ENCODE measurements at regions not wholly inside any gene's neighbourhood (a gene's known extent, or its start where the extent isn't known, plus 50 kb on each side); places are given as distances from the start of the nearest gene placed in this dataset.

DNA sequence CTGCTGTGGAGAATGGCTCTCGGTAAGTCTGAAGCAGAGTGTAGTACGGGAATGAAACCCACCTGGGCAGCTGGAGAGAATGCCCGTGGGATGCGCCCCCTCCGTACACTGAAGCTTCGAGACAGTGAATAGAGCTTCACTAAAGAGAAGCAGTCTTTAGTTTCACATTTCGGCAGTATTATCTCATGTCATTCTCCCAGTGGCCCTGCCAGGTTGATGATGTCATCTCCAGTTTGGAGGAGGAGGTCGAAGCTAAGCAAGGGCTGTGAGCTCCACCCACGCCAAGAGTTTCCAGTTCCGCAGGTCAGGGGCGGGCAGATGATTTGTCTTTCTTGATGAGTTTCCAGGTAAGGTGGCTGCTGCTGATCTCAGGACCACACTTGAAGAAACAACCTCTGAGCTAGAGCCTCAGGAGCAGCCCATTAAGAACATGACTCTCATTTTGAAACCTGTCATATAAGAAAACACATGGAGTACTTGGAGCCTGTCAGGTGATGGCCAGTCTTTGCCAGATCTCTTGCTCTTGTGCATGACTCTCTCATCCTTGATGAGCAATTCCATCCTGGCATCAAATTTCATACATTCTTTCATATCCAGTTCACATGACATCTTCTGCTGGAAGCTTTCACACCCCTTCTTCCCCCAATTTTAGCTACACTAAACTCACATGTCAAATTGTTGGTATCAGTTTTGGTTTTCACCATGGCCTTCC lies 475.0 kb downstream of the RNF144A start:
- DNase-seq: no peak

DNA sequence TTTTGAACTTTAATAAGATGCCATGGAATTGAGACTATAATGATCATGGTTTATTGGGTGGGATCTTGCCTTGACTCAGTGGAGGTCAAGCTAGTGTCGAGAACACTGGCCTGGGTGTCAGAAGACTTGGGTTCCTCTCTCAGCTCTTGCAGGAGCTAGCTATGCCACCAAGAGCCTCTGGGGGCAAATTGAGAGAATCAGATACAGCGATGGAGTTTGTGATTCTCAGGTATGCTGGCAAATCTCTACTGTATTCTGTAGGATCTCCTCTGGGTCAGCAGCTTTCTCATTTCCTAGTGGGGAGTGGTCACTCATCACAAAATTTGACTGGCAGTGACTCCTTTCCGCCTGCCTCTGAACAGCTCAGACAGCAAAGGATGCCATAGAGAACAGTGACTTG lies 477.0 kb downstream of the RNF144A start:
- DNase-seq: no peak

DNA sequence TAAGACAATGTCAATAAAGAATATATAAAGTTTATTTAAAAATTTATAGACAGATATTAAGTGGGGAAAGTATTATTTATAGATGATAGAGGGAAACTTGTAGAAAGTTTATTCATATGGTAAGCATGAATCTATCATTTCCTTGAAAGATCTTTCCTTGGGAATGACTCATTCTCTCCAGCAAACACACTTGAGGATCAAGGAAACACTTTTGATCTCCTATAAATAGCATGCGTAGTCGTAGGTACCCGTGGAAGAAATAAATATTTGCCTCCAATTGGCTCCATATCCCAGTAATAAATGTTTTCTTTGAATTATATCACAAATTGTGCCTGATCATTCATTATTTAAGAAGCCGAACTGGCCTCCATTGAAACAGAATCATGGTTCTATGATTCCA lies 483.4 kb downstream of the RNF144A start:
- no peak for DNase-seq

DNA sequence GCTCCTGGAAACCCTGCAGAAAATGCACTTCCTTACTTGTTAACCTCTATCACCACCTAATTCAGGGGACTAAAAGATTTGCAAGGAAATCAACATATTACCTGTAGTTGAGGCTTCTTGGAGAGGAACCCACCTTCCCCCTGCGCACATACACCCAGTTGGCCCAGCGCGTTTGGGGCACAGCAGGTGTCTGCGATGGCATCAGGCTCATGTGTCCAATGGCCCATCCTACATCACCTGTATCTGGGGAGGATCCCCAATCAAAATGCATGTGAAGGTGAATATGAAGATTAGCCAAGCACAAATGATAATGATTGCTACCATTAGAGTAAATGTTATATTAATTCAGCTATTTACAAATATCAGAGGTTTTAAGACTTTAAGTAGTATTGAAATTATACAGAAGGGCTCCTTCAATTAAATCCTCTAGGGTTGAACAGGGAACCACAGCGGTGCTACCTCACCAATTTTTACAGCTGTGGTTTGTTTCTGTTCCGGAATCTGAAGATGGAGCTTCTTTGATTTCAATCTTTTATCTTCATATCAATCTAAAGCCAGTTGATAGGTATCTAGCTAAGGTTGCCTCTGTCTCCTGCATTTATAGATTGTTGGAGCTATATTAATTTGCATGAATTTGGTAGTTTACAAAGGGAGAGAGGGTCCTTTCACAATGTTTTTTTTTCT lies 486.0 kb downstream of the RNF144A start:
- DNase-seq: no peak

DNA sequence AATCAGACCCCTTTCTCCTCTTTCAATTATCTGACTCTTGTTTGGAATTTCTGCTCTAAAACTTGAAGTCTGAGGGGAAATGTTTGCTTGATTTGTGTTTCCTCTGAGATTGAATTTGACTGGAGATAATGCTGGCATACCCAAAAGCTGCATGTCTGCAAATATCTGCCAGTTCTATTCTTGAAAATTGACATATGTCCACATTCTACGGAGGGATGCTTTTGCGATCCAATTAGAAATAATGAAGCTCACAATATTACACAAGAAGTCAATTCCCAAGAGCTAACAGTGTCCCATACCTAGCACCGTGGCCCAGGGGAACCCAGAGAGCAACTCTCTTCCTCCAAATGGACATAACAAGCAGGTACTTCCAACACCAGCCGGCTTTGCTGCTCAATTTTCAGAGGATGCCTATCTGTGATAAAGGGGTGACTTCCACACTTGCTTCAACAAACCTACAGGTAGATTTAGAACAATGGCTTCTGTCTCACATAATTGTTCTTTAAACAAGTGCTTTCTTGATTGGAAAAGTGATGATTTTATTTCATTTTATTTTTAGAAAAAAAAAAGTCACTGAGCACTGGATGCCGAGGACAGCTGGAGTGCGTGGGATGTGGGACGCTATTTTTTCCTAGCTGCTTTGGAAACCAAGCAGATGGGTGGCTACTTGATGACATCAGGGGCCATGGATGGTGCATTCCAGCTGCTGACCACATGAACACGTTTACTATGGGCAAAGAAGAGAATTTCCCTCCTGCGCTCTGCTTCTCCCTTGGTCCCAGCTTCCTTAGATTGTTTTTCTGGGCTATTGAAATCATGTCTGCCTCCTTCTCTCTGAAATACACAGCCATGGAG lies 488.9 kb downstream of the RNF144A start:
- DNase-seq: no peak

DNA sequence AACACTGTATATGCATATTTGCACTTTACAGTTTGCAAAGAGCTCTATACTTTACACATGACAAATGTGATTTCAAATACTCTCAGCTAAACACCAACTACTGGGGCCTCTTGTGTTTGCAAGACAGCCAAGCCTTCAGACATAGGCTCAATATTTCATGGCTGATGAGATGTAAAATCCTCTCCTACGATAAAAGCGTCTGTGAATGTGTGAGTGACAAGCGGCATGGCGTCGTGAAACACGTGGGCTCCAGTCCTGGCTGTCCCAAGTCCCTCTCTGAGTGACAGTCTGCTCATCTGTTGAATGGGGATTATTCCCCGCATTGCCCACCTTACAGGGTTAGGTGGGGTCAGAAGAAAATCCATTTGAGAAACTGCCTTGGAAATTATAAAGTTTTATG lies 489.8 kb downstream of the RNF144A start:
- DNase-seq: no peak

DNA sequence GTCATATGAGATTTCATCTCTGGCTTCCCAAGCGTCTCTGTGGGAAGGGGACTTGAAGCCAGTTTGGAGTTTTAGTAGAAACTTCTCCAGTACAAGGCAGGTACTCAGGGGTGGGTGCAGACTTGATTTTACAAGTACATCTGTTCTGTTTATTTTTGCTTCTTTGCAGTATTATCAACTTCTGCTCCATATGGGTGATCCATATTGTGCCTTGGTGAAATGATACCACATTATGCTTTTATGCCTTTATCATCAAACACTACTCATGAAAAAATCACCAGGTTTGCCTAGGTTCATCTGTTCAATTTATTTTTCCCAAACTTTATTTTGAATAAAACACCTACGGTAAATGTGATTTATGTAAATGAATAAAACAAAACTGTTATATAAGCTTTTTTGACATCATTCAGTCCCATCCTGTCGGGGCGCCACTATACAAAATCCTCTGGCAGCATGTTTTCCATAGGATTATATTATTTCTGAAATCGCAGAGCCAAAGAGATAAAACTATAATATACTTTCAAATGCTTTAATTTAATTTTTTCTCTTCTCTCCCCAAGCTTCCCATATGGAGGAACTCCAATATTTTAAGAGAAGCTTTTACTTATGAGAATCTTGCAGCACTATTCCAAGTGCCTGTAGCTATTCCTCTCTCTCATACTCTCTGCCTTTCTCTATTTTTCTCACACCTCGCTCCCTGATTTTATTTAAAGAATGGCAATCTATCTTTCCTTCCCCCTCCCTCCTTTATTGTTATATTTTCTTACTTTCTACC lies 490.9 kb downstream of the RNF144A start:
- DNase-seq: no peak

DNA sequence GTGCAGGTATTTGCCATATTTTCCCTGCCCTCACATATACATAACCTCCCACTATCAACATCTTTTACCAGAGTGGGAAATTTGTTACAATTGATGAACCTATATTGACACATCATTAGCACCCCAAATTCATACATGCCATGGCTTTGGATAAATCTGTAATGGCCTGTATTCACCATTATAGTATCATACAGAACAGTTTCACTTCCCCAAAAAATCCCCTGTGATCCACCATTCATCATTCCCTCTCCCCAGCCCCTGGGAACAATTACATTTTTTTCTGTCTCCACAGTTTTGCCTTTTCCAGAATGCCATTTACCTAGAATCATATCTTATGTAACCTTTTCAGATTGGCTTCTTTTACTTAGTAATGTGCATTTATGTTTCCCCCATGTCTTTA lies 494.5 kb downstream of the RNF144A start:
- DNase-seq: no peak

DNA sequence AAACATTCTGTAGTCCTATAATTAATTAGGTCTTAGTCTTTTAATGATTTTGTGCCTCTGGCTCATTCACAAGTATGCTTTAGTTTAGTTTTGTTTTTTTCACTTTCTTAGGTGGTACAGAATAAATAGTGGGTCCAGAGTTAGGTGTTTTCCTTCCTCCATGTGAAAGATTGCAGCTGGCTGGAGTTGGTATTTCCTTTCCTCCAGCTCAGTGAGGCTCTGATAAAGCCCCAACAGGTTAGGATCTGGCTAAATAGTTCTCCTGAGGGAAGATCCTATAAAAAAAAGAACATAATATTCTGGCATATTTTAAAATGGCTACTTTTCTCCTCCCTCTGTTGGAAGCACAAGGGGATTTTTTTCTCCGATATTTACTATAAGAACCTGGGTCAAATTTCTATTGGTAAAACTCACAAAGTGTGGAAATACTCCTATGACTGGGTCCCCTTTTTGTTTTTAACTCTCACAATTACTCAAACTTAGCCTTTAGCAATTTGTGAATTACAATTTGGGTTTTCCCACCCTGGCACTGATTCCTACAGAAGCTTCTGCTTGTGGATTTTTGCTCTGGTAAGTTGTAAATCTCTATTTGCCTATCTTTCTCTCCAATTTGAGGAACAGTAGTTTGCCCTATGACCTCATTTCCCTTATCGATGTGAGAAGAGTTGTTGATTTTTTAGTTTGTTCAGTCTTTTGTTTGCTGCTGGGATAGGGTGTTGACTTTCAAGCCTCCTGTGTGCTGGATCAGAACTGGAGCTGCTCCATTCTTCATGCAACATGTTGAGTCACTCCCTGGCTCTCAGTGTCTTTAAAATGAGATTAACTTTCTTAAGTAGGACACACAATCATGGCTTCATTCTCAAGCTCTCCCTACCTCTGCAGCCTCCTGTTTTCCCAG lies 500.9 kb downstream of the RNF144A start:
- DNase-seq: no peak

DNA sequence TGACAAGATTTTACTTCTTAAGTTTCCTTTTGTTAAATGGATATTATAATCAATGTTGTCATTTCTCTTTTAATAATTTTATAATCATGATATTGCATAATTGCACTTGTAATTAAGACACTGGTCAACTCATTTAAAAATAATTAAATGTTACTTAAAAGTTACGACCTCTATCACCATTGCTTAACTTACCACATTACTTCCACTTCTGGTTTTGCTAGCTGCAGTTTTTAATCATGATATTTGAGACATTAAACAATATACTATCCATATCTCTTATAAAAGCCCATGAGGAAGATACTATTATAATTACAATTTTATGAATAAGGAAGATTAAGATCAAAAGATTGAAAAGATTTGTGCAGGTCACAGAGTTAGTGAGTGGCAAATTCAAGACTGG lies 502.0 kb downstream of the RNF144A start:
- DNase-seq: no peak

DNA sequence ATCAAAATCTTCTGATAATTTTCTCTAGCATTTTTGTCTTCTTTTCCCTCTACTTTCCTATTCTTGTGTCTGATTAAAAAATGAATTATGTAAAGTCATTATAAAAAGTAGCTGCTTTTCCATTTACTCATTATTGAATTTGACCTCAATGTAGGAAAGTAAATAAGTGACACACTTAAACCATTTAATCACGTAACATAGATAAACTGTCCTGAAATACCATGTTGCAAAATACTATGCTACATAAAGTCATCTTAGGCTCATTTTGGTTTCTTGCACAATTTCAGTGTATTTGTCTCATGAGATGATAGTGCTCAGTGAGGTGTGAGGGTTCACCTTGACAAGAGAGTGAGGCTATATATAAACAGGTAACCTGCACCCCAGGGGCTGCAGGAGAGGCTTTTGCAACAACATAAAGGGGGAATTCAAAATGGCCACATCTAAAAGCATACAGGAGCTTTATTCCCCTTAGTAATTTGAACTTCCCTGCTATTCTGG lies 502.7 kb downstream of the RNF144A start:
- no peak for DNase-seq

DNA sequence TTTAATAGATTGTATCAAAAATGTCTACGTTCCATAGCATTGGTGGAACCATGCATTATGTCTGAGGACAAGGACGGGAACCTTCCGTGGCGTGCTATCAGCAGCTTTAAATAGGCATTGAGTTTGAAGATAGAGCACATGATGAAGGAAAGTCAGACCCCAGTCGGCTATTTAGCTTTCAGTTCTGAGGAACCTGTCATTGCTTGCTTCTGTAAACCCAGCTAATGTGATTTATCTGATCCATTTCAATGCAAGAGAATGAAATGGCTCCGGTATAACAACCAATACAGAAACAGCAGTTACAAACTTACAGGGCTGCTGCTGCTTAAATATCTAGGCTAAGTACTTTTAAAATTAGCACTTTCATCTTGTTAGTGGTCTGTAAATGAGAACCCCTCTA lies 503.3 kb downstream of the RNF144A start:
- no peak for DNase-seq

DNA sequence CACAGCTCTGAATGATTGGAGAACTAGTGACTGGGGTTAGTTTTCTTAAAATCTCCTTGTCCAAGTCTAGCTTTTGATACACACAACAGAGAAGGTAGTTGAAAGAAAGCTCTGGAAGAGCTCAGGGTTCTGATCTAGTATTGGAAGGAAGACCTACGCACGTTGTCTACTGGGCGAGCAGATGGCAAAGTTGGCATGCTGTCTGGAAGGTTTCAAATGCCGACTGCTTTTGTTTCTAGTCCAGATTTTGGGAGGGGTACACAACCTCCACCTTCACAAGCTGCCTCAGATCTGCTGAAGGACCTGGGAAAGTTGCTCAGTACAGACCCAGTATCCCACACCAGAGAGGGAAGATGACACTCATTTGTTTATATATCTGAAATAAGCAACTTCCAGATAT lies 507.3 kb downstream of the RNF144A start:
- no peak for DNase-seq

DNA sequence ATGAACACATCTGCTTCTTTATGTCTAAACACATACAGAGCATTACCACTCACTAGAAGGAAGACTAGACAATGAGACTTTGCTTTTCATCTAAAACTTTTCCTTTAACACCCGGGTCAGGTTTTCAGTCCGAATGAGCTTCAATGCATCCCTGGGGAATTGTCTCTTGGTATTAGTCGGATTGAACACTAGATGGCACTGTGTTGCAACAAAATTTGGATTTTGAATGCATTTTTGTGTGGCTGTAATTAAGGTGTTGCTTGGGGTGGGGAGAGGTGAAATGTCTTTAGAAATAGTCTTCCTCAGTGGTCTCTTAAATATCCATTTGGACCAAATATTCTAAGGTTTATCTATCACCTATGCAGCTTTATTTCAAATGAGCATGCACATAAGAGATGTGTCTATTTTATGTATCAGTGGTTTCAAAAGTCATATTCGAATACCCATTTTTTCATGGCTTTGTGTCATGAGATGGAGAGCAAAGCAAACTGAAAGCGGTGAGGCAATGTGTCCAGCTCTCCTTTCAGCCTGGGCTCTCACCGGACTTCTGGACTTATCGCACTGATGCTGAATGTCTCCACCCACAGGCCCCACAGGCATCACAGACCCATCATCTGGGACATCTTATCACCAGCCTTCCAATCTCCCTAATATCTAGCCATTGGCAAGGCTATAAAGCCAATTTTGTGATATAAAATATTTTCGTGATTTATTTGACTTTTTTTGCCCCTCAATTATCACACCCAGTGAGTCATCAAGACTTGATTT lies 510.3 kb downstream of the RNF144A start:
- DNase-seq: no peak

DNA sequence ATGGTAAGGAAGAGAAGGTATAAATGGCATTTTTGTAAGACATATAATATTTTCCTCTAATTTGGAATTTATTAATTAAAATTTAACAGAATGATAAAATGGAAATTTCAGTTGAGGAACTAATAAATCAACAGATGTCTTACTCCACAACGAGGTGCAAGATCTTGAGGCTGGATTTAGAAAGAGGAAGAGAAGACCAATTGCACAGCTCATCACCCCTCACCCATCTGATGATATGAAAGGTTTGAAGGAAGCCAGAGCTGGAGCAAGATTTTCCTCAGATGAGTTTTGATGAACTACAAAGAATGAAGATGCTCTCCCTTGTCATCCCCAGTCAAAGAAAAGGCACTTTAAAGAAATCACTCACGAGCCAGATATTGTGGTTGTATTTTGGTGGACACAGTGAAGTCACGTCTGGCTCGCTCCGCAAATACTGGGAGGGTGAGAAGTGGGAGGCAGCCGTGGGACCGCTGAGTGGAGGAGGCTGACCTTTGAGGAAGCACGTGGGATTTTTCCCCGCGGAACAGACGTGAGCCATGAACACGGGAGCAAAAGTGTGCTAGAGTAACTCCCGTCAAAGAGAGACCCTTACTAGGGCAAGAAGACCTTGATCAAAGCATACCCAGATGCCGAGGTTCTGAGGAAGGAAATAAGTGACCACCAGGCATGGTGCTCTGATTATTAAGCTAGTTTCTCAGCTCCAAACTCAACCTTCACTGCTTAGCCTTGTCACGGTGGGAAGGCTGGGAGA lies 511.4 kb downstream of the RNF144A start:
- DNase-seq: no peak

DNA sequence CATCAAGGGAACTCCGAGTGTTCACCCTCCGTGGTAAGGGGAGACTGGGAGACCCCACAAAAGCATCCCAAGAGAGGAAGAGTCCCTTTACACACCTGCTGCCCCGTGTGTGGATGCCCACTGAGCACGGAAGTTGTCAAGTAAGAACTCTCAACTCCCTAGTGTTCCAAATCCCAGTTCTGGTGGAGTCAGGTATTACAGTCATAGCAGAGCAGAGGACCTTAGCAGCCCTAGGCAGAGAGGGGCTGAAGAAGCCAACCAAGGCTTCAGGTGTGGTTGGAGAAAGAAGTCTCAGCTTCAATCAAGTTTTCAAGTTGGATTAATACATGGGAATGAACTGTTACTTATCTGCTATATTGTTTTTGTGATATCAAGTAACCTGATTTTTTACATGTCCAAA lies 512.5 kb downstream of the RNF144A start:
- DNase-seq: no peak

DNA sequence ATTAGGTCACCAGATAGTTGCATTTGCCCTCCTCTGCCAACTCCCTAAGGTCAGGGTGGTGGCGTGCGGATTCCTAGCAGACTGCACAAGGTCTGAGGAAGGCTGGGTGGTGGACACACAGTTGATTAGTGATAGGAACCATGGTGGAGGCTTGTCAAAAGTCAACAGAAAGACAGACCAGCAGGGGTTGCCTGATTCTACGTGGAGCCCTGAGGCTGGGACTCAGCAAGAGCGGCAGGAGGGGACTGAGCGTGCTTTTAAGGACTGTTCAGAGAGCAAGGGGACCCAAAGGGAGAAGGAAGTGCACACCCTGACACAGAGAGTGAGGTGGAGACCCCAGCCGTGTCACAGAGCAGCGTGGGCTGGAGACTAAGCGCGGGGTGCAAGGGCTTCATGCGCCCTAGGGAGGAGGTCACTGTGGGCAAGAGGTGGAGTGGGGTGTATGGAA lies 513.2 kb downstream of the RNF144A start:
- DNase-seq: no peak

DNA sequence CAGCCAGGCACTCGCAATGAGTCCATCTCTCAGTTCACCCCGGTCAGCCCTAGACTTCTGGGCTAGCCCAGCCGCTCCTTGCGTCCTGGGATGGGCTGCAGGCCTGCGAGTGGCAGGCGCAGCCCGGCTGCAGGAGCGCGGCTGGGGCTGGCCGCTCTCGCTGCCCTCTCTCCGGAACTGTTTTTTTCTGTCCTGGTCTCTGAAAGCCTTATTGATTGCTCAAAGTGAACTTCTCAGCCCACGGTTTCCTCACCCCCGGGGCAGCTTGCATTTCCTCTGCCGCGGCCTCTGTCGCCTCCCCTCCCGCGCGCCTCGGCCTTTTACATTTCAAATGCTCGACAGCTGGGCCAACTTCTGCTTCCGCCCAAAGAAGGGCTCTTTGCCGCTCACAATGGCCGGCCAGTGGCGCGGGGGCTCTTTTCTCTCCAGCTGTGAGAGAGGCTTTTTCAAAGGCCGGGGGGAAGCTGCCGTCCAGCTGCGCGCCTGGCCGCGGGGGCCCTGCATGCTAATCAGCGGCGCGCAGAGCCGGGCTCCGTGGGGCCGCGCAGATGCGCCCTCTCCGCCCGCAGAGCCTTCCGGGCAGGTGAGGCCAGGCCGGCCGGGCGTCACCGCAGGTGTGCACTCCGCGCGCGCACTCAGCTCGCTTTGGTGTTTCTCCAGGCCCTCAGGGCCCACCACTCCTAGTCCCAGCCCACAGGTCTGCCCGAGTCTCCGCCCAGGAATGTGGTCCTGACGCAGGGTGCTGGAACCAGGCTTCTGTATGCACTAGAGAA lies 513.8 kb downstream of the RNF144A start:
- peak; percentile 89 for DNase-seq

DNA sequence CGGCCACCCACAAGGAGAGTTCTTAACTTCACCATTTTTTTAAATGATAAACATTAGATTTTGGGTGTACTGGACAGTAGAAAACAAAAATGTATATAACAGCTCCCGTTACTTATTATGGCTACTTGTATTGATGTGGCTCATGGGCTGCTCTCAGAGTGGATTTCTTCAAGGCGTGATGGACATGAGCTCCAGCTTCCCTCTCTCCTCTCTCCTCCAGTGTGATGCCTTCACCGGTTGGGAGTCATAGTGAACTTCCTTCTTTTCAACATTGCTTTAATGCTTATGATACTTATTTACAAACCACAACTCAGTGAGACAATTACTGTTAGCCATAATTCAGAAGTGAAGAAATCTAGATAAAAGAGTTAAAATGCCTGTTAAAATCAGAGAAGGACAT lies 515.2 kb downstream of the RNF144A start:
- DNase-seq: no peak
